ENCODE measurements at regions not wholly inside any gene's neighbourhood (a gene's known extent, or its start where the extent isn't known, plus 50 kb on each side); places are given as distances from the start of the nearest gene placed in this dataset.
"Not testable (repeated sequence)": the region's sequence is repeated elsewhere in the genome, so short reads cannot be mapped to it uniquely, and the experiment has no call there.

DNA sequence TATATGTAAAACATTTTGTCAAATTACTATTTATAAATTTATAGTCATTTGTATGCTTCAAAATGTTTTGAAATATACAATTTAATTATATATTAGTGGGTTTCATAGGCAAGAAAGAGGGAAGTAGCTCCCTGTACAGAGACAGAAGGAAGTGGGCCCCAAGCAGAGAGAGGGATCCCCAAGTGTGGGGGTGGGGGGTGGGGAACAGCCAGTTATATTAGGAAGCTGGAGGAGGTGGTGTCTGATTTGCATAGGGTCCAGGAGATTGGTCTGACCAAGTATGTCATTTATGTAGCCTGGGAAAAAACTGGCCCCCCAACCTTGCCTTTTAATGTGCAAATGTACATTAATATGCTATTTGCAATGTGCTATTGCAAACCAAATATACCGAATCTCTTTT is 76.5 kb upstream of the ZSWIM2 start:
- H3K27ac ChIP-seq: no peak overlapping the region
- no peak for DNase-seq
- WGBS, 5 donors: 48 to 97% (median 55%) methylated on average over 1 of the region's 1 CpG
- TF ChIP-seq, protein P1, sequence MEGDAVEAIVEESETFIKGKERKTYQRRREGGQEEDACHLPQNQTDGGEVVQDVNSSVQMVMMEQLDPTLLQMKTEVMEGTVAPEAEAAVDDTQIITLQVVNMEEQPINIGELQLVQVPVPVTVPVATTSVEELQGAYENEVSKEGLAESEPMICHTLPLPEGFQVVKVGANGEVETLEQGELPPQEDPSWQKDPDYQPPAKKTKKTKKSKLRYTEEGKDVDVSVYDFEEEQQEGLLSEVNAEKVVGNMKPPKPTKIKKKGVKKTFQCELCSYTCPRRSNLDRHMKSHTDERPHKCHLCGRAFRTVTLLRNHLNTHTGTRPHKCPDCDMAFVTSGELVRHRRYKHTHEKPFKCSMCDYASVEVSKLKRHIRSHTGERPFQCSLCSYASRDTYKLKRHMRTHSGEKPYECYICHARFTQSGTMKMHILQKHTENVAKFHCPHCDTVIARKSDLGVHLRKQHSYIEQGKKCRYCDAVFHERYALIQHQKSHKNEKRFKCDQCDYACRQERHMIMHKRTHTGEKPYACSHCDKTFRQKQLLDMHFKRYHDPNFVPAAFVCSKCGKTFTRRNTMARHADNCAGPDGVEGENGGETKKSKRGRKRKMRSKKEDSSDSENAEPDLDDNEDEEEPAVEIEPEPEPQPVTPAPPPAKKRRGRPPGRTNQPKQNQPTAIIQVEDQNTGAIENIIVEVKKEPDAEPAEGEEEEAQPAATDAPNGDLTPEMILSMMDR (IDR thresholded peaks at IDR 0.05): no peak
- TF ChIP-seq POLR2AphosphoS5 (IDR thresholded peaks at IDR 0.05) (no peak), EP300 (IDR thresholded peaks at IDR 0.05) (no peak), POLR2A (IDR thresholded peaks at IDR 0.05) (no peak)
- H3K27me3 ChIP-seq: no peaks in the 10 kb centered on the region
- intact Hi-C loops (cut with DNase I; ENCODE audit: low total_unique reads): no loop called here
- no peak overlapping the region for H3K4me3 ChIP-seq
- no peaks in the 10 kb centered on the region for H3K36me3 ChIP-seq
- H3K9me3 ChIP-seq: no peaks in the 10 kb centered on the region
- H3K4me1 ChIP-seq: no peaks in the 10 kb centered on the region

DNA sequence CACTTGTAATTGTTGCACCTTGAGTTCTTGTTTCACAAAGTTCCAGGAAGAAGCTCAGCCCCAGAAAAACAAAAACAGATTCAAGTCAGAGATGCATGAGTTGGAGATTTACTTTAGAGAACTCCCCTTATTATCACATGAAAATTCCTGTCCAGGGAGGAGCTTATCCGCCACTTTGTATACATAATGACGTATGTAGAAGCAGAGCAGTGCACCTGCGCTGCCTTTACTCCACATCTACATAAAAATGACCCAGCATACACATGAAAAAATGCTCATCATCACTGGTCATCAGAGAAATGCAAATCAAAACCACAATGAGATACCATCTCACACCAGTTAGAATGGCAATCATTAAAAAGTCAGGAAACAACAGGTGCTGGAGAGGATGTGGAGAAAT is 73.3 kb upstream of the ZSWIM2 start:
- H3K27ac ChIP-seq; H3K27me3 ChIP-seq; DNase-seq; H3K4me3 ChIP-seq; H3K9me3 ChIP-seq; H3K36me3 ChIP-seq; intact Hi-C loops (cut with DNase I; ENCODE audit: low total_unique reads): not testable (repeated sequence)
- 61 to 79% (median 73%) methylated on average over 3 of the region's 3 CpGs for WGBS, 5 donors
- H3K4me1 ChIP-seq: peaks cover 0 to 12% (median 4%) of the 10 kb centered on the region in 4 donors

DNA sequence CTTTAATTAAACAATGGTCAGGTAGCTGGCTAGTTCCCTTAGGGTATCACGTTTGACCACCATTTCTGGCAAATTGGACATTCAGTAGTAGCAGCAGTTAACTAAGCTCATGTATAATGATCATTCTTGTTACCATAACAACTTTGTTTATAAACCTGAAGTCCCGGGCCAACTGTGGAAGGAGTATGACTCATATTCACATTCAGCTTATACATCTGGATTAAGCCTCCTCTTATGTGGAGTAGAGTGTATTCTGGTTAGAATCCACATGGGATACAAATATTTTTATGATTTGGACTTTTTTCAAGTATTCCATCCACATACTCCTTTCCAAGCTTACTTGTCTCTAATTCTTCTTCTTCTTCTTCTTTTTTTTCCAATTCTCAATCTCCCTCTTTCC is 70.3 kb upstream of the ZSWIM2 start:
- intact Hi-C loops (cut with DNase I; ENCODE audit: low total_unique reads): no loop called here
- Histone ChIP-seq H3K4me3 (no peak overlapping the region), H3K36me3 (no peaks in the 10 kb centered on the region), H3K4me1 (peaks cover 0 to 12% (median 4%) of the 10 kb centered on the region in 4 donors), H3K27ac (no peak overlapping the region), H3K9me3 (no peaks in the 10 kb centered on the region), H3K27me3 (no peaks in the 10 kb centered on the region)
- 8 to 27% (median 18%) methylated on average over 2 of the region's 2 CpGs for WGBS, 5 donors
- DNase-seq: peak in 1 of 2 donors; percentile 72
- TF ChIP-seq EP300 (IDR thresholded peaks at IDR 0.05) (no peak), POLR2AphosphoS5 (IDR thresholded peaks at IDR 0.05) (no peak), POLR2A (IDR thresholded peaks at IDR 0.05) (no peak)
- TF ChIP-seq, protein P1 (IDR thresholded peaks at IDR 0.05): no peak

DNA sequence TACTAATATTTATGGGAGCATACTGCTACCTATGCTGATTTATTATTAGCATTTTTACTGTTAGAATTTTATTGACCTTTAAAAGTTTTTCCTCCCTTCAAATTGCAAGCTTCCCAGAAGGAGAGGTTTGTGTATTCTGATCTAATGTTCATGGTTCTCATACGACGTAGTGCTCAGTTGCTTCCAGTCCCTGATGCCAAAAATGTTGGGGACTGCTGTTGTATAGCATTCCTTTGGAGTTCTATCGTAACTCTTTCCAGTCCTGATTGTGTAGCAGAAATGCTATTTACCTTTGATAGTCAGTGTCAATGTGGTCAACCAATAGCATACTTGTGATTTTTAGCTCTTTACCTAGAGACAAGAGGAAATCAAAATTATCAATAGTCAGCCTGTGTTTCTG is 69.5 kb upstream of the ZSWIM2 start:
- no peak overlapping the region for H3K27ac ChIP-seq
- H3K9me3 ChIP-seq: no peaks in the 10 kb centered on the region
- H3K36me3 ChIP-seq: no peaks in the 10 kb centered on the region
- TF ChIP-seq, protein P1 (IDR thresholded peaks at IDR 0.05): no peak
- TF ChIP-seq EP300 (IDR thresholded peaks at IDR 0.05) (no peak), POLR2A (IDR thresholded peaks at IDR 0.05) (no peak), POLR2AphosphoS5 (IDR thresholded peaks at IDR 0.05) (no peak)
- 24 to 51% (median 35%) methylated on average over 3 of the region's 3 CpGs for WGBS, 5 donors
- no peak overlapping the region for H3K4me3 ChIP-seq
- intact Hi-C loops (cut with DNase I; ENCODE audit: low total_unique reads): no loop called here
- peak in 1 of 2 donors; percentile 59 for DNase-seq
- no peaks in the 10 kb centered on the region for H3K27me3 ChIP-seq
- H3K4me1 ChIP-seq: peaks cover 0 to 12% (median 4%) of the 10 kb centered on the region in 4 donors

DNA sequence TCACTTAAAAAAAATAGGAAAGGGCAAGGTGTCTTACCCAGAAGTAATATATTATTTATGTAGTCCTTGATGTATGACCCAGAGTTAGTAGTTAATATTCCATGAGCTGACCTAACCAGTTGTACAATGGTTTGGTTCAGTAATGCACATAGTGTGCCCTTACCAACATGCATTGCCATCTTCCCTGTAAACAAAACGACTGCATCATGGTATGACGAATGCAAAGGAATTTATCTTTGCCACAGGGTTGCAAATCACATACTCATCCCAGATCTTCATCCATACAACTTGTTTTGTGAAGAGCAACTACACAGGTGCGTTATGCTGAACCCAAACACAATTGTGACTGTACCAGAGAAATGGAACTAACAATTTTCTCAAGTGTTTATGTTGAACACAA is 68.9 kb upstream of the ZSWIM2 start:
- 69 to 84% (median 74%) methylated on average over 3 of the region's 3 CpGs for WGBS, 5 donors
- no peak for DNase-seq
- Histone ChIP-seq H3K36me3 (no peaks in the 10 kb centered on the region), H3K27ac (no peak overlapping the region), H3K4me3 (no peak overlapping the region), H3K27me3 (no peaks in the 10 kb centered on the region), H3K9me3 (no peaks in the 10 kb centered on the region), H3K4me1 (peaks cover 0 to 12% (median 4%) of the 10 kb centered on the region in 4 donors)
- intact Hi-C loops (cut with DNase I; ENCODE audit: low total_unique reads): no loop called here
- TF ChIP-seq POLR2A (IDR thresholded peaks at IDR 0.05) (no peak), POLR2AphosphoS5 (IDR thresholded peaks at IDR 0.05) (no peak), EP300 (IDR thresholded peaks at IDR 0.05) (no peak)
- TF ChIP-seq, protein P1 (IDR thresholded peaks at IDR 0.05): no peak
